ENCODE measurements at regions not wholly inside any gene's neighbourhood (a gene's known extent, or its start where the extent isn't known, plus 50 kb on each side); places are given as distances from the start of the nearest gene placed in this dataset.

GRCh38 chr9:107836300-107836699, 346.7 kb upstream of the KLF4 start:
- no peak overlapping the region for H3K4me3 ChIP-seq
- H3K4me1 ChIP-seq (ENCODE audit: control insufficient read depth in 5 of 5, insufficient read depth in 5 of 5, low read length in 5 of 5), result peaks cover 0 to 13% (median 0%) of the 10 kb centered on the region in 5 donors
- no peak for TF ChIP-seq CTCF (IDR thresholded peaks at IDR 0.05; ENCODE audit: control extremely low read depth, extremely low read depth)
- H3K36me3 ChIP-seq (ENCODE audit: control insufficient read depth in 4 of 4, insufficient read depth in 4 of 4, low read length in 4 of 4), result no peaks in the 10 kb centered on the region
- no peaks in the 10 kb centered on the region for H3K27me3 ChIP-seq (ENCODE audit: control insufficient read depth in 3 of 3, insufficient read depth in 3 of 3, low read length in 2 of 3)
- WGBS, 2 donors, result 92 to 95% methylated on average over 2 of the region's 2 CpGs
- H3K9me3 ChIP-seq (ENCODE audit: control insufficient read depth in 4 of 4, insufficient read depth in 3 of 4, low read length in 3 of 4), result peaks cover 0 to 4% (median 0%) of the 10 kb centered on the region in 4 donors
- ATAC-seq (ENCODE audit: insufficient read depth, low FRiP score) (no peak), DNase-seq (no peak)
- H3K27ac ChIP-seq (ENCODE audit: low read depth in 1 of 2, low read length in 1 of 2), result no peak overlapping the region
- H3K9ac ChIP-seq (ENCODE audit: insufficient read depth in 1 of 2, low read length in 2 of 2), result no peak overlapping the region

GRCh38 chr9:107833295-107833694, 343.7 kb upstream of the KLF4 start:
- TF ChIP-seq CTCF (IDR thresholded peaks at IDR 0.05; ENCODE audit: control extremely low read depth, extremely low read depth), result no peak
- Histone ChIP-seq H3K9me3 (ENCODE audit: control insufficient read depth in 4 of 4, insufficient read depth in 3 of 4, low read length in 3 of 4) (peaks cover 0 to 4% (median 0%) of the 10 kb centered on the region in 4 donors), H3K9ac (ENCODE audit: insufficient read depth in 1 of 2, low read length in 2 of 2) (no peak overlapping the region), H3K27me3 (ENCODE audit: control insufficient read depth in 3 of 3, insufficient read depth in 3 of 3, low read length in 2 of 3) (no peaks in the 10 kb centered on the region), H3K4me3 (no peak overlapping the region), H3K27ac (ENCODE audit: low read depth in 1 of 2, low read length in 1 of 2) (no peak overlapping the region), H3K4me1 (ENCODE audit: control insufficient read depth in 5 of 5, insufficient read depth in 5 of 5, low read length in 5 of 5) (peaks cover 0 to 13% (median 0%) of the 10 kb centered on the region in 5 donors), H3K36me3 (ENCODE audit: control insufficient read depth in 4 of 4, insufficient read depth in 4 of 4, low read length in 4 of 4) (no peaks in the 10 kb centered on the region)
- WGBS, 2 donors, result 77 to 87% methylated on average over 4 of the region's 4 CpGs
- DNase-seq, result no peak
- ATAC-seq (ENCODE audit: insufficient read depth, low FRiP score), result no peak

GRCh38 chr9:107832871-107833270, 343.3 kb upstream of the KLF4 start:
- peak in 2 of 3 donors; percentile 44 to 48 for DNase-seq
- Histone ChIP-seq H3K27ac (ENCODE audit: low read depth in 1 of 2, low read length in 1 of 2) (no peak overlapping the region), H3K4me3 (no peak overlapping the region), H3K9ac (ENCODE audit: insufficient read depth in 1 of 2, low read length in 2 of 2) (no peak overlapping the region), H3K4me1 (ENCODE audit: control insufficient read depth in 5 of 5, insufficient read depth in 5 of 5, low read length in 5 of 5) (peaks cover 0 to 13% (median 0%) of the 10 kb centered on the region in 5 donors), H3K27me3 (ENCODE audit: control insufficient read depth in 3 of 3, insufficient read depth in 3 of 3, low read length in 2 of 3) (no peaks in the 10 kb centered on the region), H3K9me3 (ENCODE audit: control insufficient read depth in 4 of 4, insufficient read depth in 3 of 4, low read length in 3 of 4) (peaks cover 0 to 4% (median 0%) of the 10 kb centered on the region in 4 donors), H3K36me3 (ENCODE audit: control insufficient read depth in 4 of 4, insufficient read depth in 4 of 4, low read length in 4 of 4) (no peaks in the 10 kb centered on the region)
- 71 to 77% methylated on average over 4 of the region's 4 CpGs for WGBS, 2 donors
- ATAC-seq (ENCODE audit: insufficient read depth, low FRiP score), result no peak
- TF ChIP-seq CTCF (IDR thresholded peaks at IDR 0.05; ENCODE audit: control extremely low read depth, extremely low read depth), result no peak

GRCh38 chr9:107830479-107830878, 340.9 kb upstream of the KLF4 start:
- DNase-seq (no peak), ATAC-seq (ENCODE audit: insufficient read depth, low FRiP score) (no peak)
- Histone ChIP-seq H3K27ac (ENCODE audit: low read depth in 1 of 2, low read length in 1 of 2) (no peak overlapping the region), H3K4me1 (ENCODE audit: control insufficient read depth in 5 of 5, insufficient read depth in 5 of 5, low read length in 5 of 5) (peaks cover 0 to 13% (median 0%) of the 10 kb centered on the region in 5 donors), H3K27me3 (ENCODE audit: control insufficient read depth in 3 of 3, insufficient read depth in 3 of 3, low read length in 2 of 3) (peaks cover 0 to 2% (median 0%) of the 10 kb centered on the region in 3 donors), H3K36me3 (ENCODE audit: control insufficient read depth in 4 of 4, insufficient read depth in 4 of 4, low read length in 4 of 4) (no peaks in the 10 kb centered on the region), H3K9me3 (ENCODE audit: control insufficient read depth in 4 of 4, insufficient read depth in 3 of 4, low read length in 3 of 4) (peaks cover 0 to 2% (median 0%) of the 10 kb centered on the region in 4 donors), H3K9ac (ENCODE audit: insufficient read depth in 1 of 2, low read length in 2 of 2) (no peak overlapping the region), H3K4me3 (no peak overlapping the region)
- no peak for TF ChIP-seq CTCF (IDR thresholded peaks at IDR 0.05; ENCODE audit: control extremely low read depth, extremely low read depth)
- 61 to 69% methylated on average over 3 of the region's 3 CpGs for WGBS, 2 donors
